ENCODE measurements at regions not wholly inside any gene's neighbourhood (a gene's known extent, or its start where the extent isn't known, plus 50 kb on each side); places are given as distances from the start of the nearest gene placed in this dataset.

- H3K9me3 ChIP-seq = peaks cover 4% of the 10 kb centered on the region
- no peak overlapping the region for H3K4me3 ChIP-seq
- ATAC-seq (no peak), DNase-seq (no peak)
- peaks cover 9% of the 10 kb centered on the region for H3K27me3 ChIP-seq
- no peaks in the 10 kb centered on the region for H3K36me3 ChIP-seq
- H3K4me1 ChIP-seq = no peaks in the 10 kb centered on the region
- H3K27ac ChIP-seq = no peak overlapping the region
- TF ChIP-seq, protein P1, sequence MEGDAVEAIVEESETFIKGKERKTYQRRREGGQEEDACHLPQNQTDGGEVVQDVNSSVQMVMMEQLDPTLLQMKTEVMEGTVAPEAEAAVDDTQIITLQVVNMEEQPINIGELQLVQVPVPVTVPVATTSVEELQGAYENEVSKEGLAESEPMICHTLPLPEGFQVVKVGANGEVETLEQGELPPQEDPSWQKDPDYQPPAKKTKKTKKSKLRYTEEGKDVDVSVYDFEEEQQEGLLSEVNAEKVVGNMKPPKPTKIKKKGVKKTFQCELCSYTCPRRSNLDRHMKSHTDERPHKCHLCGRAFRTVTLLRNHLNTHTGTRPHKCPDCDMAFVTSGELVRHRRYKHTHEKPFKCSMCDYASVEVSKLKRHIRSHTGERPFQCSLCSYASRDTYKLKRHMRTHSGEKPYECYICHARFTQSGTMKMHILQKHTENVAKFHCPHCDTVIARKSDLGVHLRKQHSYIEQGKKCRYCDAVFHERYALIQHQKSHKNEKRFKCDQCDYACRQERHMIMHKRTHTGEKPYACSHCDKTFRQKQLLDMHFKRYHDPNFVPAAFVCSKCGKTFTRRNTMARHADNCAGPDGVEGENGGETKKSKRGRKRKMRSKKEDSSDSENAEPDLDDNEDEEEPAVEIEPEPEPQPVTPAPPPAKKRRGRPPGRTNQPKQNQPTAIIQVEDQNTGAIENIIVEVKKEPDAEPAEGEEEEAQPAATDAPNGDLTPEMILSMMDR (IDR thresholded peaks at IDR 0.05) = no peak
- intact Hi-C loops (cut with DNase I) = no loop called here
These were observed 372.5 kb upstream of the C1orf174 start for GRCh38 chr1:4272568-4272967.

- TF ChIP-seq, protein P1 (IDR thresholded peaks at IDR 0.05) = no peak
- ATAC-seq (no peak), DNase-seq (no peak)
- no peaks in the 10 kb centered on the region for H3K4me1 ChIP-seq
- intact Hi-C loops (cut with DNase I) = no loop called here
- no peak overlapping the region for H3K4me3 ChIP-seq
- peaks cover 4% of the 10 kb centered on the region for H3K9me3 ChIP-seq
- no peak overlapping the region for H3K27ac ChIP-seq
- peaks cover 9% of the 10 kb centered on the region for H3K27me3 ChIP-seq
- H3K36me3 ChIP-seq = no peaks in the 10 kb centered on the region
These were observed 373.2 kb upstream of the C1orf174 start for GRCh38 chr1:4273243-4273642.

DNA sequence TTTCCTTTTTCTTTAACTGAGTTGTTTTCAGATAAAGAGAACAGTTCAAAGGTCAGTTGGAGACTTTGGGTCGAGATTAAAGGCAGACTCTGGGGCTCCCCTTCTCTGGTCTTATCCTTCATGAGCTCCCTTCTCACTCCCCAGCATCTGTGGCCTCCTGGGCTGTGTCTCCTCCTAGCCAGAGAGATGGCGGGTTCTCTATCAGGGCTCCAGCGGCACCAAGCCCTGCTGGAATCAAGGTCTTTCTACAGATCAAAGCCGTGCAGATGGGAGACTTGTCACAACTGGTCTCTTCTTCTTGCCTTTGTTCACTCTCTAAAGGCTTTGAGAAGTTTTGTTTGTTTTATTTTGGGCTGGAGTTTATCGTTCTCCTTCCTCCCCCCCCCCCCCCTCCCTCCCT, 373.7 kb upstream of the C1orf174 start:
- DNase-seq (no peak), ATAC-seq (no peak)
- TF ChIP-seq, protein P1 (IDR thresholded peaks at IDR 0.05) = no peak
- intact Hi-C loops (cut with DNase I) = no loop called here
- Histone ChIP-seq H3K27me3 (peaks cover 9% of the 10 kb centered on the region), H3K36me3 (no peaks in the 10 kb centered on the region), H3K4me3 (no peak overlapping the region), H3K4me1 (no peaks in the 10 kb centered on the region), H3K9me3 (peaks cover 4% of the 10 kb centered on the region), H3K27ac (no peak overlapping the region)

DNA sequence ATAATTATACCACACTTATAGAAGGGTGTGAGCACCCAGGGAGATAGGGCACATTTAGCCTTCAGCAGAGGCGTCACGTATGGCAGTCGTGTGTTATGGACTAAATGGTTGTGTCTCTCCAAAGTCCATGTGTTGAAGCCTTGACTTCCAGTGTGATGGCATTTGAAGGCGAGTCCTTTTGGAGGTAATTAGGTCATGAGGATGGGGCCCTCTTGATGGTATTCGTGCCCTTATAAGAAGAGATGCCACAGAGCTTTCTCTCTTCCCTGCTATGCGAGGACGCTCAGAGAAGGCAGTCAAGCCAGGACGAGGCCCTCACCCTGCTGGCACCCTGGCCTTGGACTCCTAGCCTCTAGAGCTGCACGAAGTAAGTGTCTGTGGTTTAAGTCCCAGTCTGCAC, 375.0 kb upstream of the C1orf174 start:
- no peak for ATAC-seq
- no peak for DNase-seq
- Histone ChIP-seq H3K4me3 (no peak overlapping the region), H3K4me1 (no peaks in the 10 kb centered on the region), H3K36me3 (no peaks in the 10 kb centered on the region), H3K27me3 (peaks cover 9% of the 10 kb centered on the region), H3K9me3 (peaks cover 4% of the 10 kb centered on the region), H3K27ac (no peak overlapping the region)
- intact Hi-C loops (cut with DNase I) = no loop called here
- TF ChIP-seq, protein P1 (IDR thresholded peaks at IDR 0.05) = no peak

GRCh38 chr1:4276238-4276637, 376.2 kb upstream of the C1orf174 start:
- Histone ChIP-seq H3K36me3 (no peaks in the 10 kb centered on the region), H3K27ac (no peak overlapping the region), H3K4me1 (no peaks in the 10 kb centered on the region), H3K4me3 (no peak overlapping the region), H3K27me3 (peaks cover 9% of the 10 kb centered on the region), H3K9me3 (peaks cover 4% of the 10 kb centered on the region)
- no peak for DNase-seq
- TF ChIP-seq, protein P1 (IDR thresholded peaks at IDR 0.05) = no peak
- intact Hi-C loops (cut with DNase I) = no loop called here
- no peak for ATAC-seq

DNA sequence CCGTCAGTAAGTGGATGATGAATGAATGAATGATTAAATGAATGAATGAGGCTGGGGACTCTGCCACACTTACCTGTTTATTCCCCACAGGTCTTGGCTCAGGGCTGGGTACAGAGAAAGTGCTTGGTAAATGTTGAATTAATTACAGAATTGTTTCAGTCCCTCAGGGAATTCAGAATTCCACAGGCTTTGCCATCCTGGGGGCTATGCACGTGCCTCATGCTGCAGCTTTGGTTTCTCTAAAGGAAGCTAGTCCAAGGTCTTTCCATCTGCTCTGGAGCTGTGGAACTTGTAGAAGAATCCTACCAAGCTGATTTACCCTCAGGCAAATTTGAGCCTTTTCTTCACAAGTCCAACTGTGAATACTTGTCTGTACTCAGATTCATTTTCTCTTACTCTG, 376.8 kb upstream of the AJAP1 start:
- ATAC-seq (no peak), DNase-seq (no peak)
- TF ChIP-seq, protein P1 (IDR thresholded peaks at IDR 0.05) = no peak

More for the DNA sequence above, 376.8 kb upstream of the AJAP1 start:
- peaks cover 9% of the 10 kb centered on the region for H3K27me3 ChIP-seq
- H3K27ac ChIP-seq = no peak overlapping the region
- intact Hi-C loops (cut with DNase I) = no loop called here
- peaks cover 4% of the 10 kb centered on the region for H3K9me3 ChIP-seq
- H3K4me1 ChIP-seq = no peaks in the 10 kb centered on the region
- no peak overlapping the region for H3K4me3 ChIP-seq
- no peaks in the 10 kb centered on the region for H3K36me3 ChIP-seq
